Activated CD4-positive, alpha-beta T cell treated with anti-CD3 and anti-CD28 coated beads for 36 hours (primary cell): ENCODE measurements at regions not wholly inside any gene's neighbourhood (a gene's known extent, or its start where the extent isn't known, plus 50 kb on each side); places are given as distances from the start of the nearest gene placed in this dataset.
A peak's percentile ranks its signal among the peaks of the same experiment; 100 is the strongest.

ENCODE experiments used
- ATAC-seq: fragments of 200-7000 bp; cut with Tn5 transposase; one replicate; pipeline ENCODE4 v1.10.0; 2021; ENCODE audit warnings: mild to moderate bottlenecking, moderate library complexity
- CTCF ChIA-PET: fragments of 350-600 bp; sonication (Branson Sonifier 250); formaldehyde crosslinking; loops from one replicate; lab custom pipeline; 2021; ENCODE audit warnings: antibody characterized with exemption; lab: Charles Lee
- POLR2A ChIA-PET: fragments of 350-600 bp; sonication (Branson Sonifier 250); formaldehyde crosslinking; loops from one replicate; lab custom pipeline; 2021; ENCODE audit warnings: antibody characterized with exemption, inconsistent platforms; lab: Charles Lee
- DNase-seq: peaks from one replicate; pipeline ENCODE4 v3.0.0-alpha.2; 2020
- H3K27ac Mint-ChIP-seq: one replicate; pipeline ENCODE4 v1.8.0; 2021; ENCODE audit warnings: mixed read lengths
- H3K27me3 Mint-ChIP-seq: one replicate; pipeline ENCODE4 v1.8.0; 2021; ENCODE audit warnings: mixed read lengths
- H3K36me3 Mint-ChIP-seq: one replicate; pipeline ENCODE4 v1.8.0; 2021; ENCODE audit warnings: low read depth, mixed read lengths
- H3K4me1 Mint-ChIP-seq: one replicate; pipeline ENCODE4 v1.8.0; 2021; ENCODE audit warnings: mixed read lengths
- H3K4me3 Mint-ChIP-seq: one replicate; pipeline ENCODE4 v1.8.0; 2021; ENCODE audit warnings: mild to moderate bottlenecking, moderate library complexity, mixed read lengths
- H3K9me3 Mint-ChIP-seq: one replicate; pipeline ENCODE4 v1.8.0; 2021; ENCODE audit warnings: low read depth, mixed read lengths
- intact Hi-C, 2 experiments: fragments of 100-400 bp; cut with DNase I in 1 of 2; cut with micrococcal nuclease in 1 of 2; formaldehyde crosslinking; loops; one replicate each; pipeline versions ENCODE4 v1.14.2 to v1.15.1; 2022 to 2024; cut with DNase I, micrococcal nuclease

DNA sequence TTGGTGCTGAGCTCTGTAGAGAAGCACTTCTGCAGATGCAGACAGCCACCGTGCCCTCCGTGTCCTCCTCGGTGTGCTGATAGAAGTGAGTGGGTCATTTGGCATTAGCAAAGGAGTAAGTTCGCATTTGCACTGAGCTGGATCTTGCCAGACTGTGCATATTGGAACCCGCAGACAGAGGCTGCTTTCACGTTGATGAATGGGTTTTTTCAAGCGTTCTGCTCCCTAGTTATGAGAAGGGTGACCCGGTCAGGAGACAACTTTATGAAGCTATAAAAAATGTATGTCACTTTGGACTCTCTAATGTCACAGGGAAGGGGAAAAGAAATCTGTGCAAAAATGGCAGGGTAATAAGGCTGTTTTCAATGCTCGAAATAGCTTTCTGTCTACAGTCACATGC is 739.4 kb downstream of the MCTP2 start:
- intact Hi-C loops = no loop called here

DNA sequence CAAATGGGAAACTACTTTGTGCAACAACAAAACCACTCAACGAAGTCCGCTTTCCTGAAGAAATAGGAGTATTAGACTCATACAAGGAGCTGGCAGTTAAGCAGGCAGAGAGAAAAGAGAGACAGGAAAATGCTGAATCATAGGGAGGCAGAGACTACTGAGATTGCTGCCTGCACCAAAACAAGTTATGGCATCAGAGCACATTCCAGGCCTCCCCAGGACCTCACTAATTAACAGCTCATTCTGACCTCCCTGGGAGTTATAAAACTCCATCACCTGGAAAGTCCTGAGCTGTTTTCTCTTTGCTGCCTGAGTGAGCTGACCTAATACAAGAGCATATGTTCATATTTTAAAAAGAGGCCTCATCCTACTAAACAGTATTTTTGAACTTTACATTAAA is 741.0 kb downstream of the MCTP2 start:
- H3K4me3 Mint-ChIP-seq = no peak overlapping the region
- ATAC-seq (no peak), DNase-seq (no peak)
- H3K9me3 Mint-ChIP-seq = peaks cover 4% of the 10 kb centered on the region
- no peak overlapping the region for H3K27ac Mint-ChIP-seq
- POLR2A ChIA-PET = no interaction called here
- no peaks in the 10 kb centered on the region for H3K4me1 Mint-ChIP-seq
- H3K36me3 Mint-ChIP-seq = no peaks in the 10 kb centered on the region
- H3K27me3 Mint-ChIP-seq = peaks cover 2% of the 10 kb centered on the region
- intact Hi-C loops = no loop called here
- CTCF ChIA-PET = no interaction called here

More for the DNA sequence above, 739.4 kb downstream of the MCTP2 start:
- CTCF ChIA-PET = no interaction called here
- H3K9me3 Mint-ChIP-seq = peaks cover 2% of the 10 kb centered on the region
- H3K4me1 Mint-ChIP-seq = no peaks in the 10 kb centered on the region
- H3K27ac Mint-ChIP-seq = no peak overlapping the region
- no peaks in the 10 kb centered on the region for H3K36me3 Mint-ChIP-seq
- POLR2A ChIA-PET = no interaction called here
- ATAC-seq (no peak), DNase-seq (no peak)
- H3K4me3 Mint-ChIP-seq = no peak overlapping the region
- H3K27me3 Mint-ChIP-seq = peaks cover 2% of the 10 kb centered on the region

DNA sequence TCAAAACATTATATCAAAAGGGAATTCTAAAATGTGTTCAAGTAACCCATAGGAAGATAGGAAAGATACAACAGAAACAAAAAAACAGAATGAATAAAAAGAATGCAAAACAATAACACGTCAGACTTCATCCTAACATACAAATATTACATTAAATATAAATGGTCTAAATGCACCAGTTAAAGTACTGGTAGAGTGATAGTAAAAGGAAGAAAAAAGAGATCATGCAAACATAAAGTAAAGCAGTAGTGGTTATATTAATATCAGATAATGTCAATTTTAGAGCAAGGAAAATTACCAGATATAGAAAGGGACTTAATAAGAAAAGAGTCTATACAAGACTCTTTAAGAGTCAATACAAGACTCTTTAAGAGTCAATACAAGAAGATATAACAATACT is 755.7 kb downstream of the MCTP2 start:
- no peak for DNase-seq
- H3K4me1 Mint-ChIP-seq = no peaks in the 10 kb centered on the region
- H3K27ac Mint-ChIP-seq = no peak overlapping the region
- no peaks in the 10 kb centered on the region for H3K27me3 Mint-ChIP-seq
- CTCF ChIA-PET = no interaction called here
- no peaks in the 10 kb centered on the region for H3K36me3 Mint-ChIP-seq
- POLR2A ChIA-PET = no interaction called here
- intact Hi-C loops = no loop called here
- no peak overlapping the region for H3K4me3 Mint-ChIP-seq
- peaks cover 5% of the 10 kb centered on the region for H3K9me3 Mint-ChIP-seq
- no peak for ATAC-seq

DNA sequence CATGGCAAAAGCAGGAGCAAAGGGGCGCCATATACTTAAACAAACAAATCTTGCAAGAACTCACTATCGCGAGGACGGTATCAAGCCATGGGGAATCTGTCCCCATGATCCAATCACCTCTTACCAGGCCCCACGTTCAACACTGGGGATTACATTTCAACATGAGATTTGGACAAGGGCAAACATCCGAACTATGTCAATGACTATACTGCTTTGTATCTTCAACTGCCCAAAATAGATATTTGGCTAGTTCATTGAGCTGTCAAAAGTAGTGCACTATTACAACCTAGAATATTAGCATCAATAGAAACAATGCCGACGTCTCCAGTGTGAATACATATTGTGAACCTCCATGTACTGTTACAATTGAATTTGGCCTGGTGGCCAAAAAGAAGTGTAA is 760.4 kb downstream of the MCTP2 start:
- Mint-ChIP-seq H3K27me3 (no peaks in the 10 kb centered on the region), H3K9me3 (peaks cover 3% of the 10 kb centered on the region), H3K27ac (no peak overlapping the region), H3K4me3 (no peak overlapping the region), H3K4me1 (no peaks in the 10 kb centered on the region), H3K36me3 (no peaks in the 10 kb centered on the region)
- intact Hi-C loops = no loop called here
- POLR2A ChIA-PET = no interaction called here
- ATAC-seq (no peak), DNase-seq (no peak)
- CTCF ChIA-PET = interaction anchor here (0.5 kb wide), 1 partner anchor 38 kb away, joined by 3 read pairs; no protein-coding TSS in a partner anchor

DNA sequence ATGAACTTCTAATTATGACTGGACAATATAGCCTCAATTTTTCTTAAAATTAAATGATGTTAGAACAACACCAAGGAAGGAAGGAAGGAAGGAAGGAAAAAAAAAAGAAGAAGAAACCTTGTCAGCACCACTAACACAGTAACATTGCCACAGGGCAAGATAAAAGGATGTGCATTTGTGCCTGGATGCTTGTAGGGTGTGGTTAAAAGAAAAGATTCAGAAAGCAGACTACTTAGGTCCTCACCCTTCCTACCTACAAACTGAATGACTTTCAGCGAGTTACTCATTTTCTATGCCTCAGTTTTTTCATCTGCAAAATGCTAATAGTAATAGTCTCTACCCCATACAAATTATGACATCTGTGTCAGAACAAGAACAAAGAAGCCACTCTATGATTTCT is 778.3 kb downstream of the MCTP2 start:
- H3K4me1 Mint-ChIP-seq = no peaks in the 10 kb centered on the region
- H3K4me3 Mint-ChIP-seq = no peak overlapping the region
- peaks cover 4% of the 10 kb centered on the region for H3K27me3 Mint-ChIP-seq
- H3K9me3 Mint-ChIP-seq = no peaks in the 10 kb centered on the region
- ChIA-PET POLR2A (no interaction called here), CTCF (no interaction called here)
- H3K27ac Mint-ChIP-seq = no peak overlapping the region
- DNase-seq = no peak
- no peak for ATAC-seq
- intact Hi-C loops = loop anchor here in 1 of 2 experiments (10.0 kb wide), 1 partner anchor 65 kb away; no protein-coding TSS in a partner anchor
- no peaks in the 10 kb centered on the region for H3K36me3 Mint-ChIP-seq

DNA sequence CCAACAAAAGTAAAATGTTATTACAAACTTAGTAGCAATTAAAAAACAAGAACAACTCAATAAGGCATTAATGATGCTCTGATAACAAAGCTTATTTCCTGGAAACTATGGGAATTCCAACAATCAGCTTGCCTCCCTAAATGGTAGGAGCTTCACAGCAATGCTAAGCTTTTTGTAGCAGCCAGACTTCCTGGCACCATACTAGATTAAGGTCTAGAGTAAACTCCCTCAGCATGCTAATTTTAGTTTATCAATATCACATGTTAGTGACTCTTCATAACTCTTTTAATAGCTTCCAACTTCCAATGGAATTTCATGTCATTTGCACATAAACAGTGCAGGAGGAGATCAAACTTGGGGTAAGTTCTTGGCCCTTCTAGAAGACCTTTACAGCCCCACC is 782.0 kb downstream of the MCTP2 start:
- no peak overlapping the region for H3K27ac Mint-ChIP-seq

DNA sequence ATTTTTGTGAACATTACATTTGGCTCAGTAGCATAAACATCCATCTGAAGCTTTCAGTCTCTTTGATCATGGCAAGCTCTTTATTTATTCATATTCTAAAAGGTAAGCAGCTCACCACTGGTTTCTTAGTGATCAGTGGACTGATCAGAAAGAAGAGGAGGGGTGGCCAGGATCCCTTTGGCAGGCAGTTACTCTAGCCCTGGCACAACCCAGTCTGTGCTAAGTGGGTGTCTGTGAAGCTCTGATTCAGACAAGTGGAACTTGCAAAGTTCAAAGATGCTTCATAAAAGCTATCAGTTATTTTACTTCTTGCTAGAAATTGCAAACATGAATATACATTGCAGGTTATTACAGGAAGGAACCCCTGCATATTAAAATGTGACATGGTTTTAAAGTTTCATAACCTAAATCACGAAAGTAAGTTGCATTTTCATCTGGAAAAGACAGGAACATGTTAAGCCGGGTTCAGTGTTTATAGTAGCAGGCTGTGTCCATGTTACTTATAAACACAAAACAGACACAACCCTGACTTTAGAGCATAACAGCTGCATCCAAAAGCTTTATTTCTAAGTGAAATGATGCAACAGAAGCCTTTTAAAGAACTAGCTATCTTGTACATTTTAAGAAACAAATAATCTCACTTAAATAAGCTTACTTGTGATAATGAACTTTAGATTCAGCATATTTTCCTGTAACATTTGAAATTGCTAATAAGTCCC is 785.3 kb downstream of the MCTP2 start:
- H3K9me3 Mint-ChIP-seq = no peaks in the 10 kb centered on the region
- H3K27ac Mint-ChIP-seq = no peak overlapping the region
- peaks cover 2% of the 10 kb centered on the region for H3K4me1 Mint-ChIP-seq
- peaks cover under 1% of the 10 kb centered on the region for H3K27me3 Mint-ChIP-seq
- intact Hi-C loops = loop anchor here in 1 of 2 experiments (10.0 kb wide), 1 partner anchor 58 kb away; no protein-coding TSS in a partner anchor
- DNase-seq (no peak), ATAC-seq (no peak)
- CTCF ChIA-PET = interaction anchor here (0.6 kb wide), 1 partner anchor 880 kb away, joined by 3 read pairs; no protein-coding TSS in a partner anchor
- no peaks in the 10 kb centered on the region for H3K36me3 Mint-ChIP-seq
- POLR2A ChIA-PET = no interaction called here
- no peak overlapping the region for H3K4me3 Mint-ChIP-seq

More for the DNA sequence above, 782.0 kb downstream of the MCTP2 start:
- ChIA-PET CTCF (no interaction called here), POLR2A (no interaction called here)
- peaks cover 4% of the 10 kb centered on the region for H3K27me3 Mint-ChIP-seq
- no peaks in the 10 kb centered on the region for H3K9me3 Mint-ChIP-seq
- no peak overlapping the region for H3K4me3 Mint-ChIP-seq
- DNase-seq (no peak), ATAC-seq (no peak)
- no peaks in the 10 kb centered on the region for H3K4me1 Mint-ChIP-seq
- intact Hi-C loops = loop anchor here in 1 of 2 experiments (10.0 kb wide), 1 partner anchor 61 kb away; no protein-coding TSS in a partner anchor
- no peaks in the 10 kb centered on the region for H3K36me3 Mint-ChIP-seq

DNA sequence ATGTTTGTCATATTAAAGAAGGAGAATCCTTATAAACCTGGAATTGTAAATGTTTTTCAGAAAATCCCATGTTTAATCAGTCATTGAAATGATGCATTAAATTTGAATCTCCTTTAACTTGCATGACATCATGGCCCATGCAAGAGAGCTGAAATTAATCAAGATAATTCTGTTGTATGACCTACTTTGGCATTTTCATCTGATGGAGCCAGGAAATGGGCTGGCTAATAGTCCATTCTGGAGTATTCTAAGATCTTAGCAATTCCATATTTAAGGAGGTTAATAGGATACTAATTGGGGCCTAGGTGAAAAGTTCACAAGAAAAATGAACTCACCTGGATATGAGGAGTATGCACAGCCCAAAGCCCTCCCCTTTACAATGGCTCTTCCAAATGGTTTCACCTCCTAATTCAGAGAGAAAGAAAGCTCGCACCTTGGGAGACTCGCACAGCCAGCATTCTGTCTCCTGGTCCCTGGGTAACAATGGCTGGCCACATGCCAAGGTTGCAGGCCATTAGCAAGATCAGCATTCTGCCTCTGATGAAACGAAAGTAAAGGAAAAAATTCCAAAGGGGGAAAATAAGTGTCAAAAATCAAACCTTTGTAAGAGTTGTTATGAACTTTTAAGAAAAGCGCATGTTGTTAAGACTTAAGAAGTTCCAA is 786.4 kb downstream of the MCTP2 start:
- Mint-ChIP-seq H3K27me3 (no peaks in the 10 kb centered on the region), H3K4me1 (peaks cover 2% of the 10 kb centered on the region), H3K27ac (no peak overlapping the region), H3K4me3 (no peak overlapping the region), H3K36me3 (no peaks in the 10 kb centered on the region), H3K9me3 (no peaks in the 10 kb centered on the region)
- ChIA-PET CTCF (no interaction called here), POLR2A (no interaction called here)
- intact Hi-C loops = loop anchor here in 1 of 2 experiments (10.0 kb wide), 1 partner anchor 57 kb away; no protein-coding TSS in a partner anchor
- ATAC-seq (no peak), DNase-seq (no peak)

DNA sequence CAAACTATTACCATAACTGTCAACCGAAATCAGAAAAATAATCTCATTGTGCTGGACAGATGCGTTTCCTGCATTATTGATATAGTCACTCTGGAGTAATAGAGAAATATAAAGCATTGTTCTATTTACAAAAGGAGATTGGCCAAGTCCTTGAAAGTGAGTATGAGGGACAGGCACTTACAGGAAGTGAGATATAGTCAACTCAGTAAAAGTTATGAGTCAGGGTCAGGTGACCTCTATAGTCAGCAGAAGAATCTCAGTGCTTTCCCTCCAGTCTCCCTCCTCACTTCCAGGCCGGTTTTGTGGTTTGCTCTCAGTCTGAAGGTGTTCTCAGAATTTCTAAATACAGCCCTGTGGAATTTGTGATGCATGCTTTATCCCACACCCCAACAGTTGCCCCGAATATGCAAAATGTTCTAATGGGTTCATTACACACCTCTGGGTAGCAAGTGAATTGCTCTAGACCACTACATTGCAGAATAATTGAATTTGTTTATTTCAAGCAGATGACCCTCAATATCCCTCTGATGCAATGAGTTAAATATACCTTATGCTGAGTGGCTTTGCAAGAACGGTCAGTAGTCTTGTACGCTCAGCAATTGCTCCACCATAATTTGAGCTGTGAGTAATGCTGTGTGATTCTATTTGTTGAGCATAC is 787.7 kb downstream of the MCTP2 start:
- Mint-ChIP-seq H3K9me3 (no peaks in the 10 kb centered on the region), H3K27ac (no peak overlapping the region)
- peak; percentile 4 for DNase-seq

DNA sequence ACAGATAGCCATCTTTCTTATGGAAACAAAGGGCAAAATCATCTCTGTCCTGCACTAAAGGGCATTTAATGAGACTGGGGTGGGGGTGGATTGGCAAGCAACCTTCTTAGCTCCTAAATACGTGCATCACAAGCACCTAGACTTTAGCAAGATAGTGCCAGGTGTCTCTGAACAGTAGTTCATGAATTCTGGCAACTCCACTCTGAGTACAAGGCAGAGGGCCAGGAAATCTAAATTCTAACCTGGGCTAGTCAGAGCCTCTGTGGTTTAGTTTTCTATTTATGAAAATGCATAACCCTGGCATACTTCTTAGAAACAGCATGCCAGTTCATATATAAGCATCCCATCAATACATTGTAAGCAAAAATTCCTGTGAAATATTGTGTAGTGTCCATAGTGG is 788.5 kb downstream of the MCTP2 start:
- no peaks in the 10 kb centered on the region for H3K9me3 Mint-ChIP-seq
- H3K27me3 Mint-ChIP-seq = no peaks in the 10 kb centered on the region
- no peak overlapping the region for H3K4me3 Mint-ChIP-seq
- CTCF ChIA-PET = no interaction called here
- peaks cover 2% of the 10 kb centered on the region for H3K4me1 Mint-ChIP-seq
- no peak overlapping the region for H3K27ac Mint-ChIP-seq
- intact Hi-C loops = loop anchor here in 1 of 2 experiments (10.0 kb wide), 1 partner anchor 55 kb away; no protein-coding TSS in a partner anchor
- POLR2A ChIA-PET = no interaction called here
- no peak for DNase-seq
- no peak for ATAC-seq
- no peaks in the 10 kb centered on the region for H3K36me3 Mint-ChIP-seq

More for the DNA sequence above, 787.7 kb downstream of the MCTP2 start:
- peaks cover 2% of the 10 kb centered on the region for H3K4me1 Mint-ChIP-seq
- POLR2A ChIA-PET = no interaction called here
- CTCF ChIA-PET = interaction anchor here (0.5 kb wide), 1 partner anchor 11 kb away, joined by 3 read pairs; no protein-coding TSS in a partner anchor
- H3K4me3 Mint-ChIP-seq = no peak overlapping the region
- H3K27me3 Mint-ChIP-seq = no peaks in the 10 kb centered on the region
- no peaks in the 10 kb centered on the region for H3K36me3 Mint-ChIP-seq
- ATAC-seq = peak; percentile 55
- intact Hi-C loops = loop anchor here in 1 of 2 experiments (10.0 kb wide), 1 partner anchor 56 kb away; no protein-coding TSS in a partner anchor

DNA sequence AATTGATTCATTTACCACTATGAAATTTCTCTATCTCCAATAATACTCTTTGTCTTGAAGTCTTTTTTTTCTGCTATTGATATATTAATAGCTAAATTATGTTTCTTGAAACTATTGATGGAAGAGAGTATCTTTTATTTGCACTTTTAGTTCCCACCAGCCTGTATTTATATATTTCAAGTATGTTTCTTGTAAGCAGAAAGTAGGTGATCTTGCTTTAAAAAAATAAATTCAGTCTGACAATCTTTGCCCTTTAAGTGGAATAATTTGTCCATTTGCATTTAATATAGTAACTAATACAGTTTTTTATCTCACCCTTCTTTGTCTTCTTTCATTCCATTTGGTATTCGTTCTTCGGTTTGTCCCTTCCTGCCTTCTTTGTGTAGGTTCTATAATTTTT is 790.5 kb downstream of the MCTP2 start:
- peaks cover 2% of the 10 kb centered on the region for H3K4me1 Mint-ChIP-seq
- ATAC-seq (no peak), DNase-seq (no peak)
- ChIA-PET POLR2A (no interaction called here), CTCF (no interaction called here)
- no peaks in the 10 kb centered on the region for H3K27me3 Mint-ChIP-seq
- H3K27ac Mint-ChIP-seq = no peak overlapping the region
- no peaks in the 10 kb centered on the region for H3K36me3 Mint-ChIP-seq
- H3K9me3 Mint-ChIP-seq = no peaks in the 10 kb centered on the region
- H3K4me3 Mint-ChIP-seq = no peak overlapping the region
- intact Hi-C loops = no loop called here
